ENCODE measurements at regions not wholly inside any gene's neighbourhood (a gene's known extent, or its start where the extent isn't known, plus 50 kb on each side); places are given as distances from the start of the nearest gene placed in this dataset.

- no peak for DNase-seq (ENCODE audit: low read depth in 2 of 3, low spot score in 1 of 3)
Measured at GRCh38 chr10:130425169-130425568, 289.0 kb downstream of the GLRX3 start.

GRCh38 chr10:130425881-130426435 is 289.8 kb downstream of the GLRX3 start:
- no peak for DNase-seq (ENCODE audit: low read depth in 2 of 3, low spot score in 1 of 3)

GRCh38 chr10:130427216-130427722 is 291.1 kb downstream of the GLRX3 start:
- no peak for DNase-seq (ENCODE audit: low read depth in 2 of 3, low spot score in 1 of 3)

- DNase-seq (ENCODE audit: low read depth in 2 of 3, low spot score in 1 of 3), result no peak
Measured at GRCh38 chr10:130428936-130429335, 292.7 kb downstream of the GLRX3 start.

GRCh38 chr10:130429809-130430208 is 293.6 kb downstream of the GLRX3 start:
- no peak for DNase-seq (ENCODE audit: low read depth in 2 of 3, low spot score in 1 of 3)

- no peak for DNase-seq (ENCODE audit: low read depth in 2 of 3, low spot score in 1 of 3)
Measured at GRCh38 chr10:130430291-130430690, 294.1 kb downstream of the GLRX3 start.

GRCh38 chr10:130430852-130431704 is 294.9 kb downstream of the GLRX3 start:
- DNase-seq (ENCODE audit: low read depth in 2 of 3, low spot score in 1 of 3), result no peak

GRCh38 chr10:130432271-130432670 is 296.1 kb downstream of the GLRX3 start:
- DNase-seq (ENCODE audit: low read depth in 2 of 3, low spot score in 1 of 3), result no peak

- DNase-seq (ENCODE audit: low read depth in 2 of 3, low spot score in 1 of 3), result no peak
Measured at GRCh38 chr10:130432850-130433249, 296.7 kb downstream of the GLRX3 start.

GRCh38 chr10:130434446-130435385 is 298.5 kb downstream of the GLRX3 start:
- no peak for DNase-seq (ENCODE audit: low read depth in 2 of 3, low spot score in 1 of 3)

GRCh38 chr10:130435961-130436360 is 299.8 kb downstream of the GLRX3 start:
- no peak for DNase-seq (ENCODE audit: low read depth in 2 of 3, low spot score in 1 of 3)

GRCh38 chr10:130438861-130439260 is 302.7 kb downstream of the GLRX3 start:
- no peak for DNase-seq (ENCODE audit: low read depth in 2 of 3, low spot score in 1 of 3)

- no peak for DNase-seq (ENCODE audit: low read depth in 2 of 3, low spot score in 1 of 3)
Measured at GRCh38 chr10:130439766-130440165, 303.6 kb downstream of the GLRX3 start.

GRCh38 chr10:130440494-130440893 is 304.3 kb downstream of the GLRX3 start:
- DNase-seq (ENCODE audit: low read depth in 2 of 3, low spot score in 1 of 3), result no peak

- no peak for DNase-seq (ENCODE audit: low read depth in 2 of 3, low spot score in 1 of 3)
Measured at GRCh38 chr10:130440971-130441370, 304.8 kb downstream of the GLRX3 start.

- no peak for DNase-seq (ENCODE audit: low read depth in 2 of 3, low spot score in 1 of 3)
Measured at GRCh38 chr10:130443066-130443465, 306.9 kb downstream of the GLRX3 start.

GRCh38 chr10:130453036-130453720 is 317.0 kb downstream of the GLRX3 start:
- no peak for DNase-seq (ENCODE audit: low read depth in 2 of 3, low spot score in 1 of 3)

GRCh38 chr10:130453721-130454542 is 317.7 kb downstream of the GLRX3 start:
- DNase-seq (ENCODE audit: low read depth in 2 of 3, low spot score in 1 of 3), result no peak

- no peak for DNase-seq (ENCODE audit: low read depth in 2 of 3, low spot score in 1 of 3)
Measured at GRCh38 chr10:130454543-130455000, 318.4 kb downstream of the GLRX3 start.

Measured in stimulated activated CD4-positive, alpha-beta T cell treated with anti-CD3 and anti-CD28 coated beads, Interleukin-12 subunit alpha, Interleukin-12 subunit beta, amount 100 ng/mL, for 48 hours (primary cell).